ENCODE measurements at regions not wholly inside any gene's neighbourhood (a gene's known extent, or its start where the extent isn't known, plus 50 kb on each side); places are given as distances from the start of the nearest gene placed in this dataset.

DNA sequence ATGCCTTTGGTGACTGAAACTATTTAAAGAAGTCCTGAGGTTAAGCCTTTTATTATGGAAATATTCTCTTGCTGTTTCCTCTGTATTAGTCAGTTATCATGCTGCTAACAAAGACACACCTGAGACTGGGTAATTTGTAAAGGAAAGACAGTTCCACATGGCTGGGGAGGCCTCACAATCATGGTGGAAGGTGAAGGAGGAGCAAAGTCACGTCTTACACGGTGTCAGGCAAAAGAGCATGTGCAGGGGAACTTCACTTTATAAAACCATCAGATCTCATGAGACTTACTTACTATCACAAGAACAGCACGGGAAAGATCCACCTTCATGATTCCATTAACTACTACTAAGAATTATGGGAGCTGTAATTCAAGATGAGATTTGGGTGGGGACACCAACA, 121.2 kb upstream of the GPR26 start:
- Histone ChIP-seq H3K23ac (ENCODE audit: low read length in 2 of 2) (no peak overlapping the region), H3K9me3 (ENCODE audit: control insufficient read depth, low read length) (peaks cover 2% of the 10 kb centered on the region), H3K4me2 (ENCODE audit: low read length, poor library complexity, severe bottlenecking) (no peak overlapping the region), H2BK12ac (ENCODE audit: low read length in 2 of 2) (no peak overlapping the region), H2BK5ac (ENCODE audit: low read depth, low read length, poor library complexity, severe bottlenecking) (no peak overlapping the region), H3K9ac (ENCODE audit: low read length) (no peak overlapping the region), H3K4me3 (ENCODE audit: insufficient read depth in 1 of 2, low read depth in 1 of 2, low read length in 2 of 2) (no peak overlapping the region), H3K27me3 (ENCODE audit: control insufficient read depth in 1 of 2, insufficient read depth in 1 of 2, low read length in 2 of 2) (peaks cover 0 to 22% of the 10 kb centered on the region in 2 experiments), H2AFZ (ENCODE audit: low read depth, low read length) (no peak overlapping the region), H3K4ac (ENCODE audit: low read depth in 1 of 2, low read length in 2 of 2) (no peak overlapping the region), H3K36me3 (ENCODE audit: control insufficient read depth in 1 of 2, insufficient read depth in 2 of 2, low read depth in 1 of 2, low read length in 2 of 2) (no peaks in the 10 kb centered on the region), H4K8ac (ENCODE audit: low read length) (no peak overlapping the region), H3K14ac (ENCODE audit: low read length in 2 of 2) (no peak overlapping the region), H4K91ac (ENCODE audit: low read length) (no peak overlapping the region), H3K4me1 (ENCODE audit: control insufficient read depth, insufficient read depth, low read depth, low read length) (no peaks in the 10 kb centered on the region), H3K27ac (ENCODE audit: low read length, poor library complexity, severe bottlenecking) (no peak overlapping the region), H3K79me1 (replicated peaks; ENCODE audit: low read length, poor library complexity, severe bottlenecking) (no peaks in the 10 kb centered on the region), H3K18ac (ENCODE audit: low read depth in 1 of 2, low read length in 2 of 2) (no peak overlapping the region), H2AK5ac (ENCODE audit: low read length, severe bottlenecking) (no peak overlapping the region), H2BK120ac (ENCODE audit: low read depth, low read length) (no peak overlapping the region), H2BK15ac (ENCODE audit: low read depth, poor library complexity, severe bottlenecking) (no peak overlapping the region)
- DNase-seq = no peak
- WGBS = no CpG with 5 or more reads among the region's 3 CpGs

DNA sequence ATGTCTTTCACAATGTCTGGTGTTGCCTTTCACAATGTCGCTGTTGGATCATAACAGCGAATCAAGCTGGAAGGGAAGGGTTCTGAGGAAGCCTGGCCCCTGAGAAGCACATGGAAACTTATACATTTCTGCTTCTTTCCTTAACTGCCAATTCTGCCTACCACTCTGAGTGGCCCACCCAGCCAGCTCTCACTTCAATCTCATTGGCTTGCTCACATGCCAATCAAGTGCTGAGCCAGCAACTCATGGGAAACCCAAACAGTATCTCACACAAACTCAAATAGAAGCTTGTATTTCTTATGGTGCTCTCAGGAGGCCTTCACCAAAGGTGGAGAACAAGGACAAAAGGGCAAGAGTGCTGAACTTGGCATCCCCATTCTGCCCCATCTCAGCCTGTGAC, 117.4 kb upstream of the GPR26 start:
- H3K79me1 ChIP-seq (replicated peaks; ENCODE audit: low read length, poor library complexity, severe bottlenecking) = no peaks in the 10 kb centered on the region
- no peak overlapping the region for H3K23ac ChIP-seq (ENCODE audit: low read length in 2 of 2)
- H2BK5ac ChIP-seq (ENCODE audit: low read depth, low read length, poor library complexity, severe bottlenecking) = no peak overlapping the region
- no peak overlapping the region for H2AFZ ChIP-seq (ENCODE audit: low read depth, low read length)
- H2AK5ac ChIP-seq (ENCODE audit: low read length, severe bottlenecking) = no peak overlapping the region
- no peak overlapping the region for H3K27ac ChIP-seq (ENCODE audit: low read length, poor library complexity, severe bottlenecking)
- H3K4me1 ChIP-seq (ENCODE audit: control insufficient read depth, insufficient read depth, low read depth, low read length) = no peaks in the 10 kb centered on the region
- no peak overlapping the region for H3K4ac ChIP-seq (ENCODE audit: low read depth in 1 of 2, low read length in 2 of 2)
- H2BK12ac ChIP-seq (ENCODE audit: low read length in 2 of 2) = no peak overlapping the region
- H4K91ac ChIP-seq (ENCODE audit: low read length) = no peak overlapping the region
- no peak overlapping the region for H3K4me3 ChIP-seq (ENCODE audit: insufficient read depth in 1 of 2, low read depth in 1 of 2, low read length in 2 of 2)
- H3K14ac ChIP-seq (ENCODE audit: low read length in 2 of 2) = no peak overlapping the region
- H3K9ac ChIP-seq (ENCODE audit: low read length) = no peak overlapping the region
- no peak overlapping the region for H2BK15ac ChIP-seq (ENCODE audit: low read depth, poor library complexity, severe bottlenecking)
- H3K9me3 ChIP-seq (ENCODE audit: control insufficient read depth, low read length) = peaks cover 2% of the 10 kb centered on the region
- no peak overlapping the region for H3K18ac ChIP-seq (ENCODE audit: low read depth in 1 of 2, low read length in 2 of 2)
- H3K4me2 ChIP-seq (ENCODE audit: low read length, poor library complexity, severe bottlenecking) = no peak overlapping the region
- H4K8ac ChIP-seq (ENCODE audit: low read length) = no peak overlapping the region
- peaks cover 0 to 29% of the 10 kb centered on the region in 2 experiments for H3K27me3 ChIP-seq (ENCODE audit: control insufficient read depth in 1 of 2, insufficient read depth in 1 of 2, low read length in 2 of 2)
- WGBS = 79% methylated on average over 2 of the region's 2 CpGs
- H2BK120ac ChIP-seq (ENCODE audit: low read depth, low read length) = no peak overlapping the region
- DNase-seq = no peak
- H3K36me3 ChIP-seq (ENCODE audit: control insufficient read depth in 1 of 2, insufficient read depth in 2 of 2, low read depth in 1 of 2, low read length in 2 of 2) = no peaks in the 10 kb centered on the region

DNA sequence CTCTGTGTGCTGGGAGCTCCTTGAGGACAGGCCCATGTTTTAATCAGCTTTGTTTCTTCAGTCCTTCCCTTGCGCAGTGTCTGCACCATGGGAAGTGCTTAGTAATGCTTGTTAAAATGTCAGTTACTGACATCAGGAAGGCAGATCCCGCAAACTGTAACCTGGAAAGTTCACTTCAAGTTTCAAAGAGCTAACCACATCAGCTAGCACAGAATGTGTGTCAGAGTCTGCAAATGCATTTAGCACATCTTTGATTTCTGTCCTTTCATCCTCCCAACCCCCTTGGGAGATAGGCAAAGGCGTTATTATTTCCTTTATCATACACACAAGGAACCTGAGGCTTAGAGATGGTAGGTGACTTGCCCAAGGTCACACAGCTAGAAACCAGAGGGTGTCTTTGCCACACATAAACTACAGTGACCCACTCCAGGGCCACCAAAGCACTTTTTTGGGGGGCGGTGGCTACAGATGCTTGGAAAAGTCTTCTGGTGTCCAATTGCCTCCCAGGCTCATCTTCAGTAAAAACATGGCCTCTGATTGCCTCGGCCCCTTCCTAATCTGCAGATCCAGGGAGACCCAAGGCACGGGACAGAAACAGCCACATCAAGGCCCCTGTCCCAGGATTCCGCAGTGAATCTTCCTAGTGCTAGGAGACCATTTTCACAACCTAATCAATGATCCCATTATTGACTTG, 116.2 kb upstream of the GPR26 start:
- H2AFZ ChIP-seq (ENCODE audit: low read depth, low read length) = no peak overlapping the region
- H3K4ac ChIP-seq (ENCODE audit: low read depth in 1 of 2, low read length in 2 of 2) = no peak overlapping the region
- no peak for DNase-seq
- H3K36me3 ChIP-seq (ENCODE audit: control insufficient read depth in 1 of 2, insufficient read depth in 2 of 2, low read depth in 1 of 2, low read length in 2 of 2) = no peaks in the 10 kb centered on the region
- H2BK12ac ChIP-seq (ENCODE audit: low read length in 2 of 2) = no peak overlapping the region
- H3K27me3 ChIP-seq (ENCODE audit: control insufficient read depth in 1 of 2, insufficient read depth in 1 of 2, low read length in 2 of 2) = peaks cover 0 to 36% of the 10 kb centered on the region in 2 experiments
- no peak overlapping the region for H2BK120ac ChIP-seq (ENCODE audit: low read depth, low read length)
- no peak overlapping the region for H2BK15ac ChIP-seq (ENCODE audit: low read depth, poor library complexity, severe bottlenecking)
- no peak overlapping the region for H3K4me2 ChIP-seq (ENCODE audit: low read length, poor library complexity, severe bottlenecking)
- H2AK5ac ChIP-seq (ENCODE audit: low read length, severe bottlenecking) = no peak overlapping the region
- H2BK5ac ChIP-seq (ENCODE audit: low read depth, low read length, poor library complexity, severe bottlenecking) = no peak overlapping the region
- no peaks in the 10 kb centered on the region for H3K79me1 ChIP-seq (replicated peaks; ENCODE audit: low read length, poor library complexity, severe bottlenecking)
- H3K27ac ChIP-seq (ENCODE audit: low read length, poor library complexity, severe bottlenecking) = no peak overlapping the region
- no peak overlapping the region for H3K9ac ChIP-seq (ENCODE audit: low read length)
- H4K91ac ChIP-seq (ENCODE audit: low read length) = no peak overlapping the region
- H4K8ac ChIP-seq (ENCODE audit: low read length) = no peak overlapping the region
- H3K14ac ChIP-seq (ENCODE audit: low read length in 2 of 2) = no peak overlapping the region
- 78% methylated on average over 6 of the region's 7 CpGs for WGBS
- H3K9me3 ChIP-seq (ENCODE audit: control insufficient read depth, low read length) = peaks cover 2% of the 10 kb centered on the region
- H3K4me1 ChIP-seq (ENCODE audit: control insufficient read depth, insufficient read depth, low read depth, low read length) = no peaks in the 10 kb centered on the region
- H3K23ac ChIP-seq (ENCODE audit: low read length in 2 of 2) = no peak overlapping the region
- no peak overlapping the region for H3K18ac ChIP-seq (ENCODE audit: low read depth in 1 of 2, low read length in 2 of 2)
- no peak overlapping the region for H3K4me3 ChIP-seq (ENCODE audit: insufficient read depth in 1 of 2, low read depth in 1 of 2, low read length in 2 of 2)

DNA sequence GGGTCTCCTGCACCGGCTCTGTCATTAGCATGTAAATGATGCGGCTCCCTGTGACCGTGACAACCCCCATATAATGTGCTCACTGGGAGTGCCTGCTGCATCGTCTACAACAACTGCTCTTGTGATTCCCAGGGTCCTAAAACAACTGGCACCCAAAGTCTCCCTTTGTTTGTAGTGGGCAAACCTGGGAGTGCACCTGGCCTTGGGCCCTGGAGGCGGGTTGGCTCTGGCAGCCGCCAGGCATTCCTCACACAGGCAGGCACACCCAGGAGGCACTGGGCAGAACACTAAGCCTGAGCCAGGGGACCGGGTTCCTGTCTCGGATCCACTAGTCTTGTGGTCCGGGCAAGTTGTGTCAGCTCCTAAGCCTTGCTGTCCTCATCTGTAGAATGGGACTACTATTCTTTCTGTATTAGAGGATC, 115.5 kb upstream of the GPR26 start:
- H3K4me2 ChIP-seq (ENCODE audit: low read length, poor library complexity, severe bottlenecking) = no peak overlapping the region
- no peak overlapping the region for H2BK12ac ChIP-seq (ENCODE audit: low read length in 2 of 2)
- no peak overlapping the region for H3K14ac ChIP-seq (ENCODE audit: low read length in 2 of 2)
- no peak overlapping the region for H2BK15ac ChIP-seq (ENCODE audit: low read depth, poor library complexity, severe bottlenecking)
- no peak overlapping the region for H3K4me3 ChIP-seq (ENCODE audit: insufficient read depth in 1 of 2, low read depth in 1 of 2, low read length in 2 of 2)
- no peak overlapping the region for H2AFZ ChIP-seq (ENCODE audit: low read depth, low read length)
- 68% methylated on average over 9 of the region's 9 CpGs for WGBS
- H3K18ac ChIP-seq (ENCODE audit: low read depth in 1 of 2, low read length in 2 of 2) = no peak overlapping the region
- no peak overlapping the region for H4K8ac ChIP-seq (ENCODE audit: low read length)
- no peak overlapping the region for H4K91ac ChIP-seq (ENCODE audit: low read length)
- no peak overlapping the region for H3K27ac ChIP-seq (ENCODE audit: low read length, poor library complexity, severe bottlenecking)
- H3K9me3 ChIP-seq (ENCODE audit: control insufficient read depth, low read length) = no peaks in the 10 kb centered on the region
- DNase-seq = no peak
- no peaks in the 10 kb centered on the region for H3K79me1 ChIP-seq (replicated peaks; ENCODE audit: low read length, poor library complexity, severe bottlenecking)
- H3K4me1 ChIP-seq (ENCODE audit: control insufficient read depth, insufficient read depth, low read depth, low read length) = no peaks in the 10 kb centered on the region
- no peak overlapping the region for H2BK5ac ChIP-seq (ENCODE audit: low read depth, low read length, poor library complexity, severe bottlenecking)
- H2BK120ac ChIP-seq (ENCODE audit: low read depth, low read length) = no peak overlapping the region
- H3K36me3 ChIP-seq (ENCODE audit: control insufficient read depth in 1 of 2, insufficient read depth in 2 of 2, low read depth in 1 of 2, low read length in 2 of 2) = no peaks in the 10 kb centered on the region
- H2AK5ac ChIP-seq (ENCODE audit: low read length, severe bottlenecking) = no peak overlapping the region
- H3K27me3 ChIP-seq (ENCODE audit: control insufficient read depth in 1 of 2, insufficient read depth in 1 of 2, low read length in 2 of 2) = peaks cover 0 to 44% of the 10 kb centered on the region in 2 experiments
- H3K23ac ChIP-seq (ENCODE audit: low read length in 2 of 2) = no peak overlapping the region
- no peak overlapping the region for H3K9ac ChIP-seq (ENCODE audit: low read length)
- H3K4ac ChIP-seq (ENCODE audit: low read depth in 1 of 2, low read length in 2 of 2) = no peak overlapping the region

Data from mesenchymal stem cell (in vitro differentiated cells and primary cell).